ENCODE measurements at regions not wholly inside any gene's neighbourhood (a gene's known extent, or its start where the extent isn't known, plus 50 kb on each side); places are given as distances from the start of the nearest gene placed in this dataset.
"Not testable (repeated sequence)": the region's sequence is repeated elsewhere in the genome, so short reads cannot be mapped to it uniquely, and the experiment has no call there.

DNA sequence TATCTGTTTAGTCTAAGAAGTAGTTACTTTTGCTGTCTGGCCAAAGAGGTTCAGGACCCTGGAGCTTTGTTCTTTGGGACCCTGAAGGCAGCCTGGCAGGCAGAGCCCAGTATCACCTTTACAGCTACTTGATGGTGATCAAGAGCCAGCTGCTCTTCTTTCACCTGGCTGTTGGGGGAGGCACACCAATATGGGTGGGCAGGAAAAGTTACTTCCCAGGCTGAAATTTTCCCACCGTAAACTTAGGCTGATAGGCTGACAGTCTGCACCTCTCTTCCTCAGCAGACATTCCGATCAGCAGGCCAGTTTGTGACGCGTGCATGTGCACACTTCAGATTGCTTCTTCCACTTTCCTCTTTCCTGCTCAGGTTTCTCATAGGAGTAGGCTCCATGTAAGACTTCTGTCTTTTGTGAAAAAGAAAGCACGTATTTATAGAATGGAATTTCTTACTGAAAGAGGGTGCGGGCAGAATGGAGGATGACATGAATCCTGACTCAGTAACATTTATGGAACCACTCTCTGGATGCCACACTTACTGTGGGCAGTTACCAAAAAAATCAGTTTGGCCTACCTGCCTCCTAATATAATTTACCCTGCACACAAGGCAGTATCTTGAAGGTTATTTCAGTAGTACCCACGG is 223.9 kb upstream of the DMRT1 start:
- FAIRE-seq (no peak), DNase-seq (ENCODE audit: insufficient read length, low spot score) (no peak)
- TF ChIP-seq POLR2AphosphoS5 (IDR thresholded peaks at IDR 0.05; ENCODE audit: low read depth, low read length) = no peak
- no peak for TF ChIP-seq POU2F2 (IDR thresholded peaks at IDR 0.05; ENCODE audit: low read depth, low read length)
- no peak for TF ChIP-seq SPI1 (IDR thresholded peaks at IDR 0.05; ENCODE audit: low read depth, low read length)
- TF ChIP-seq PAX5 (IDR thresholded peaks at IDR 0.05; ENCODE audit: insufficient read depth, low read length, severe bottlenecking) = no peak
- no peak for TF ChIP-seq TAF1 (IDR thresholded peaks at IDR 0.05; ENCODE audit: low read depth, low read length)
- no peak for TF ChIP-seq POLR2A (IDR thresholded peaks at IDR 0.05; ENCODE audit: low read depth, low read length)

GRCh38 chr9:618478-618877 is 223.0 kb upstream of the DMRT1 start:
- FAIRE-seq (no peak), DNase-seq (ENCODE audit: insufficient read length, low spot score) (no peak)
- TF ChIP-seq POLR2AphosphoS5 (IDR thresholded peaks at IDR 0.05; ENCODE audit: low read depth, low read length) (no peak), SPI1 (IDR thresholded peaks at IDR 0.05; ENCODE audit: low read depth, low read length) (no peak), POU2F2 (IDR thresholded peaks at IDR 0.05; ENCODE audit: low read depth, low read length) (no peak), TAF1 (IDR thresholded peaks at IDR 0.05; ENCODE audit: low read depth, low read length) (no peak), POLR2A (IDR thresholded peaks at IDR 0.05; ENCODE audit: low read depth, low read length) (no peak), PAX5 (IDR thresholded peaks at IDR 0.05; ENCODE audit: insufficient read depth, low read length, severe bottlenecking) (no peak)

DNA sequence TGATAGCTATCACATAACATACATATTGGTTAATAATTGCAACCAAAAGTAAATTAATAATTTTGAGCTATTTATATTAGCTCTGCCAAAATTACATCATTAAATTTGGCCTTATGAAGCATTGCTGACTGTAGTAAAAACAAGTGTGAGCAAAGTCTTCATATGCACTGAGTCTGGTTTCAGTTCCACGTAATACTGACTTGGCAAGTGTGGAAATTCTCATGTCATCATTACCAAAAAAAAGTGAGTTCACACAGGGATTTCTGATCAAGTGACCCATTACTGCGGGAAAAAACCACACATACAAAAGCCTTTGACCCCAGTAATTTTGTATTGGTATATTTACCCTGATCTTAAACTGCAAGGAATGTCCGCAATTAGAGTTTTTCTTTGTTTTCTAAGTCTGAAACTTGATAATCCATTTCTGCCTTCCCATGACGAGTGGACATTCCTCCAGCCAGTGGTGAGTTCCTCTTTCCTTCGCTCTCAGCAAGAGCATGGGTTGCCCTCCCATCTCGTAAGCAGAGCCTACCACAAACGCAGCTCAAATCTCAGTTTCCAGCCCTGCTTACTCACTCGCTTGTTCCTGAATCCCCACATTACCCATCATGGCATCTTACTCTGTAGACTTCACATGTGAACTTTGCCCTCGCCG is 220.2 kb upstream of the DMRT1 start:
- no peak for FAIRE-seq
- TF ChIP-seq POU2F2 (IDR thresholded peaks at IDR 0.05; ENCODE audit: low read depth, low read length) = no peak
- no peak for TF ChIP-seq PAX5 (IDR thresholded peaks at IDR 0.05; ENCODE audit: insufficient read depth, low read length, severe bottlenecking)
- no peak for TF ChIP-seq POLR2AphosphoS5 (IDR thresholded peaks at IDR 0.05; ENCODE audit: low read depth, low read length)
- no peak for TF ChIP-seq POLR2A (IDR thresholded peaks at IDR 0.05; ENCODE audit: low read depth, low read length)
- TF ChIP-seq SPI1 (IDR thresholded peaks at IDR 0.05; ENCODE audit: low read depth, low read length) = no peak
- no peak for TF ChIP-seq TAF1 (IDR thresholded peaks at IDR 0.05; ENCODE audit: low read depth, low read length)
- no peak for DNase-seq (ENCODE audit: insufficient read length, low spot score)

DNA sequence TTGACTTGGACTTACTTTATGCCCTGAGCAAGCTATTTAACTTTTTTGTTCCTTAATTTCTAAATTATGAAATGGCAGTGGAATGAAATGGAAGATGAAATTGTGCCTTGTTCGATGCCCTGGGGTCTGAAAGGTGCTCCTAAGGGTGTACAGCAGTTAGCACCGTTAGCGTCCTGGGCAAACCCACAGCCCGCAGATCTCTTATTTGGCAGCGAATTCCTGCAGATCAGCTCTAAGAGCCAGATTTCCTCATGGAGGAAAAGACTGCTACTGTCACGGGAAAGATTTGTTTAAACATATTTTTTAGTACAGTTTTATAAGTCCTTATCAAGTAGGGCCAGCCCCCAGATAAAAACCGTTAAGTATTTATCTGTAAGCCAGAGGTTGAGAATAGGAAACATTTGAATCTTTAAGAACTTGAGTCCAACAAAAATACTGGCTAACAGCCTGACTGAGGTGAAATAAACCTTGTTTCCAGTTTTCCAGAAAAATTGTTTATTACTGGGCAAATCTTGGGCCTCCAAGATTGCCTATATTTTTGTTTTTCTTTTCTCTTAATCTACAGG is 216.5 kb upstream of the DMRT1 start:
- TF ChIP-seq POLR2A (IDR thresholded peaks at IDR 0.05; ENCODE audit: low read depth, low read length) (no peak), PAX5 (IDR thresholded peaks at IDR 0.05; ENCODE audit: insufficient read depth, low read length, severe bottlenecking) (no peak), POU2F2 (IDR thresholded peaks at IDR 0.05; ENCODE audit: low read depth, low read length) (no peak), TAF1 (IDR thresholded peaks at IDR 0.05; ENCODE audit: low read depth, low read length) (no peak), POLR2AphosphoS5 (IDR thresholded peaks at IDR 0.05; ENCODE audit: low read depth, low read length) (no peak), SPI1 (IDR thresholded peaks at IDR 0.05; ENCODE audit: low read depth, low read length) (no peak)
- FAIRE-seq (no peak), DNase-seq (ENCODE audit: insufficient read length, low spot score) (no peak)

DNA sequence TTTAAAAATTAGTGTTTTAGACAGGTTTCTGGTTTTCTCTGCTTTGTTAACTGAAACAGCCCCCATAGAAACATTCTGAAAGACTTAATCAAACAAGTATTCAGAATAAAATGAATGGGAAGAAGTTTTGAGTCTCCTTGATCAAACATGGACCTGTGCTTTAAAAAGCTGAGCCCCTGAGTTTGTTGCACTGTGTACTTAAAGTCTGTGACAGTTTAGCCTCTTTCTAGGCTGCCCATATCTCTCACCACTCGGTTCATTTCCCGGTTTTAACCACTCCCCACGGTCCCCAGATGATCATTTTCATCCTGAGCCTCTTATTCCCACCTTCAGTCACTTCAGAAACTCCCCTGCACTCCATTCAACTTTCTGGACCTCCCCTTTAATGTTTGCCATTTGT is 215.9 kb upstream of the DMRT1 start:
- no peak for TF ChIP-seq SPI1 (IDR thresholded peaks at IDR 0.05; ENCODE audit: low read depth, low read length)
- no peak for TF ChIP-seq TAF1 (IDR thresholded peaks at IDR 0.05; ENCODE audit: low read depth, low read length)
- no peak for TF ChIP-seq PAX5 (IDR thresholded peaks at IDR 0.05; ENCODE audit: insufficient read depth, low read length, severe bottlenecking)
- TF ChIP-seq POU2F2 (IDR thresholded peaks at IDR 0.05; ENCODE audit: low read depth, low read length) = no peak
- FAIRE-seq (no peak), DNase-seq (ENCODE audit: insufficient read length, low spot score) (no peak)

- FAIRE-seq; DNase-seq (ENCODE audit: insufficient read length, low spot score): not testable (repeated sequence)
These were observed 215.4 kb upstream of the DMRT1 start for GRCh38 chr9:626114-626513.

DNA sequence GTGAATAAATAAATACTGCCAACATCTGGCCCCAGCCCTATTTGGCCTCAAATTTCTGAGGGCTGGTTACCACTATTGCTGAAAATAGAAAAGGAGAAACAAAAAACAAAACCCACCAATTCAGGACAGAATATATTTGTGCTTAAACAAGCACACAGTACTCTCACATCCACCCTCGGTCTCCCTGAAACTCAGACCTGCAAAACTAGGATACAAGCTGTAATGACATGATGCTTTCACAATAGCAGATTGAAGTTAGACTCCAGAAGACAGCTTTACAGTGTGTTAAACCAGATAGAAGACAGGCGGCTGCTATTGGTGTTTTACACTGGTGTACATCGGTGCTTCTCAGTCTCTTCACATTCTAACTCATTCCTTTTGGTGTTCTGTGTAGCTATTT is 214.9 kb upstream of the DMRT1 start:
- no peak for FAIRE-seq
- TF ChIP-seq POLR2AphosphoS5 (IDR thresholded peaks at IDR 0.05; ENCODE audit: low read depth, low read length) (no peak), POLR2A (IDR thresholded peaks at IDR 0.05; ENCODE audit: low read depth, low read length) (no peak)

DNA sequence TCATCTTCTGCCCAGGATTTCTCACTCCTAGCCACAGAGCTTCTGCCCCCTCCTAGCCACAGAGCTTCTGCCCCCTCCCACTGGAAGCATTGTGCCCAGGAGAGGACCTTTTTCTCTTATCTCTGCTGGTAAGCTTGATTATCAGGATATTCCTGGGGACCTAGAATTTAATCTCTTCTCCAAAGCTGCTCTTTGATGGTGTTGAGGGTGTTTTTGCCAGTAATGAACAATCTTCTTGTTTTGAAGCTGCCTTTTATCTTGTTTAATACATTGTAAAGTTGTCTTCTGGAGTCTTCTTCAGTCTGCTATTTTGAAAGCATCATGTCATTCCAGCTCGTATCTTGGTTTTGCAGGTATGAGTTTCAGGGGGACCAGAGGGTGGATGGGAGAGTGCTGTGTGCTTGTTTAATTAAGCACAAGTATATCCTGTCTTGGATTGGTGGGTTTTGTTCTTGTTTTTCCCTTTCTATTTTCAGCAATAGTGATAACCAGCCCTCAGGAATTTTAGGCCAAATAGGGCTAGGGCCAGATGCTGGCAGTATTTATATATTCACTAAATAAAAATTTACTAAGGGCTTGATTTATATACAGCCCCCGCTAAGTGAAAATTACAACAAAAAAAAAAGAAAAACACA is 214.0 kb upstream of the DMRT1 start:
- no peak for DNase-seq (ENCODE audit: insufficient read length, low spot score)
- FAIRE-seq = no peak
- TF ChIP-seq POU2F2 (IDR thresholded peaks at IDR 0.05; ENCODE audit: low read depth, low read length) = no peak
- TF ChIP-seq PAX5 (IDR thresholded peaks at IDR 0.05; ENCODE audit: insufficient read depth, low read length, severe bottlenecking) = no peak
- no peak for TF ChIP-seq TAF1 (IDR thresholded peaks at IDR 0.05; ENCODE audit: low read depth, low read length)
- no peak for TF ChIP-seq SPI1 (IDR thresholded peaks at IDR 0.05; ENCODE audit: low read depth, low read length)
- TF ChIP-seq POLR2AphosphoS5 (IDR thresholded peaks at IDR 0.05; ENCODE audit: low read depth, low read length) = no peak
- TF ChIP-seq POLR2A (IDR thresholded peaks at IDR 0.05; ENCODE audit: low read depth, low read length) = no peak

More for the DNA sequence above, 214.9 kb upstream of the DMRT1 start:
- DNase-seq (ENCODE audit: insufficient read length, low spot score) = no peak

GRCh38 chr9:629146-629545 is 212.4 kb upstream of the DMRT1 start:
- no peak for FAIRE-seq
- no peak for DNase-seq (ENCODE audit: insufficient read length, low spot score)
- TF ChIP-seq TAF1 (IDR thresholded peaks at IDR 0.05; ENCODE audit: low read depth, low read length) = no peak
- no peak for TF ChIP-seq POLR2A (IDR thresholded peaks at IDR 0.05; ENCODE audit: low read depth, low read length)
- no peak for TF ChIP-seq SPI1 (IDR thresholded peaks at IDR 0.05; ENCODE audit: low read depth, low read length)
- no peak for TF ChIP-seq POU2F2 (IDR thresholded peaks at IDR 0.05; ENCODE audit: low read depth, low read length)
- no peak for TF ChIP-seq PAX5 (IDR thresholded peaks at IDR 0.05; ENCODE audit: insufficient read depth, low read length, severe bottlenecking)
- TF ChIP-seq POLR2AphosphoS5 (IDR thresholded peaks at IDR 0.05; ENCODE audit: low read depth, low read length) = no peak

- no peak for TF ChIP-seq TAF1 (IDR thresholded peaks at IDR 0.05; ENCODE audit: low read depth, low read length)
- TF ChIP-seq SPI1 (IDR thresholded peaks at IDR 0.05; ENCODE audit: low read depth, low read length) = no peak
- no peak for TF ChIP-seq POLR2A (IDR thresholded peaks at IDR 0.05; ENCODE audit: low read depth, low read length)
- TF ChIP-seq POLR2AphosphoS5 (IDR thresholded peaks at IDR 0.05; ENCODE audit: low read depth, low read length) = no peak
- no peak for TF ChIP-seq PAX5 (IDR thresholded peaks at IDR 0.05; ENCODE audit: insufficient read depth, low read length, severe bottlenecking)
- TF ChIP-seq POU2F2 (IDR thresholded peaks at IDR 0.05; ENCODE audit: low read depth, low read length) = no peak
- FAIRE-seq = no peak
These were observed 210.7 kb upstream of the DMRT1 start for GRCh38 chr9:630817-631216.

More at GRCh38 chr9:630817-631216, 210.7 kb upstream of the DMRT1 start:
- DNase-seq (ENCODE audit: insufficient read length, low spot score) = no peak

Measured in GM12891 (cell line).